Gastrocnemius medialis (tissue), 4 donors: ENCODE measurements at regions not wholly inside any gene's neighbourhood (a gene's known extent, or its start where the extent isn't known, plus 50 kb on each side); places are given as distances from the start of the nearest gene placed in this dataset.

Experiments used
- CTCF ChIP-seq, 5 experiments: fragments of 450-650 bp in 3 of 5; fragments of 200-600 bp in 2 of 5; sonication (generic) in 2 of 5; IDR thresholded peaks in 4 of 5; conservative IDR thresholded peaks in 1 of 5; 1 replicate in 4 of 5; 2 replicates in 1 of 5; pipeline ENCODE4 v1.5.1; 2016 to 2019; ENCODE audit warnings: antibody characterized with exemption in 5 of 5, mild to moderate bottlenecking in 3 of 5, moderate library complexity in 3 of 5
- POLR2A ChIP-seq, 2 donors: fragments of 450-650 bp; IDR thresholded peaks; one replicate each; pipeline ENCODE4 v1.6.1; 2017; ENCODE audit warnings: antibody characterized with exemption in 2 of 2, mild to moderate bottlenecking in 2 of 2, moderate library complexity in 2 of 2

- TF ChIP-seq POLR2A (IDR thresholded peaks at IDR 0.05) (no peak), CTCF (IDR thresholded peaks at IDR 0.05 in 4 of 5, conservative IDR thresholded peaks at IDR 0.05 in 1 of 5) (no peak)
Observed at GRCh38 chr3:124442463-124442862, 287.8 kb upstream of the UMPS start.
